Stimulated activated CD8-positive, alpha-beta memory T cell treated with anti-CD3 and anti-CD28 coated beads, Interleukin-15, amount 100 ng/mL, for 1 hour (primary cell): ENCODE measurements at regions not wholly inside any gene's neighbourhood (a gene's known extent, or its start where the extent isn't known, plus 50 kb on each side); places are given as distances from the start of the nearest gene placed in this dataset.

Source experiments
- DNase-seq: peaks from one replicate; pipeline ENCODE4 v3.0.0-alpha.2; 2020; ENCODE audit warnings: low read depth

DNA sequence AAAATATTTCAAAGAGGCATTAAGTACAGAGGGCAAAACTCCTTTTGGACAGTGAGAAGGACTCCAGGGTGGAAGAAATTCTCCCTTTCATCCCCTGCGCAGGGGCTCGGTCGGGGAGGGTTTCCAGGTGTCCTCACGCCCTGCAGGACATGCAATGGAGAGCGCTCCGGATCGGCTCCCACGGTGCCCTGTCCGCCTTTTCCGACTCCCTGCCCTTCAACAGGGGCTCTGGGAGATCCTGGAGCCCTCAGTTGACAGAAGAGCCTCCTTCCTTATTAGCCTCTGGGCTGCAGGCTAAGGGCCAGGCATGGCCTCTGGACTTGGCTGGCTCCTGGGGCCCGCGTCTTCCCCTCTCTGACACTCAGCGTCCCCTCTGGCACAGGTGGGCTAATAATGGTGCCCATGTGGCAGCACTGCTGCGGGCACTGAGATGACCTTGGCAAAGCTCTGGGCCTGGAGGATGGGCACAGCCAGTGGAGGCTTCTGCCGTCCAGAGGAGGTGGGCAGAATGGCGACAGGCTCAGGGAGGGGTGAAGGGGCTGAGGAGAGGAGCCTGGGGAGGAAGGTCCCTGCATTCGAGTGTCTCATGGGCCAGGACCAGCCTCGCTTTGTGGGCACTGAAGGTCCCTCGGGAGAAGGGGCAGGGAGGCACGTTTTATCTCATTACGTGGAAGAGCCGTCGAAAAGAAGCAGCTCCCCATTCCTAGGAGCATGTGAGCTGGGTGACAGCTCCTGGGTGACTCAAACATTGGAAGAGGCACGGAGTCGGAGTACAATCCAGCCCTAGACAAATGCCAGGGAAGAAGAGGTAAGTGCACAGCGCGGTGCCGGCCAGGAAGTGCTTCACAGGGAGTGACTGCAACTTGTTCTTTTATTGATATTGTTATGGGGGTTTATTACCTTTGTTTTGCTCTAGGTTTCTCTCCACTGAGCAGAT, 161.7 kb downstream of the IRF8 start:
- no peak for DNase-seq

- no peak for DNase-seq
These were observed 162.3 kb downstream of the IRF8 start for GRCh38 chr16:86061318-86061695.

DNA sequence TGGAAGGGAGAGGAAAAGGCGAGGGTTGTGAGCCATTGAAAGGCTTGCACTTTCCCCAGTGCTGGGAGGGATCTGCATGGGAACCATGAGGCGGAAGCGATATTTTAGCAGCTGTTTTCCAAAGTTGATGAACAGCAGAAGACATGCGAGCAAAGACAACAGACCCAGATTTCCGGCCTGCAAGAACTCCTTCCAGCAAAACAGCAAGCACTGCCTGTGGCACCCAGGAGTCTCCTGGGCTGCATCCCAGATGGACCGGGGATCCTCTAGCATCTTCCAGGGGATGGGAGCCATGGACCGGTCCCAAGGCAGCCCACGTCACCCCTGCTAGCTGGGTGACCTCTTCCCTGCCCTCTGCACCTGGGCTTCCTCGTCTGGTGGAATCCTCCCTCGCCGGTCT, 162.8 kb downstream of the IRF8 start:
- no peak for DNase-seq

GRCh38 chr16:86062271-86062965, 163.5 kb downstream of the IRF8 start:
- DNase-seq = no peak

- no peak for DNase-seq
These were observed 164.9 kb downstream of the IRF8 start for GRCh38 chr16:86063760-86064405.

GRCh38 chr16:86064431-86065250, 165.7 kb downstream of the IRF8 start:
- no peak for DNase-seq

DNA sequence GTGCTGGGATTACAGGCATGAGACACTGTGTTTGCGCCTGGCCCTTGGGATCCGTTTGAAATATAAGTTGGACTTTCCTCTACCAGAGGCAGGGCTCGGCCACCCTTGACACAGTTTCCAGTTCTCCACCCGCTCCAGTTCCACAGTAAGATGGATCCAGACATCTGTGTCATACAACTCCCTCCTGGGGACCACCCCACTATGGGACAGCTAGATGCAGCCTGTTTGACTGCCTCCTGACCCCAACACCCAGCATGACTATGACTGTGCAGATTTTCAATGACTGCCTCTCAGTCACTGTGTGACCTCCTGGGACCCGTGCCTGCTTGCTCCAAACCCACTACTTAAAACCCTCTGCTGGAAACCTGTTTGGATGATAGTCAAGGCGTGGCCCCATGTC, 166.7 kb downstream of the IRF8 start:
- no peak for DNase-seq

- no peak for DNase-seq
These were observed 167.8 kb downstream of the IRF8 start for GRCh38 chr16:86066811-86067210.

- DNase-seq = no peak
These were observed 168.6 kb downstream of the IRF8 start for GRCh38 chr16:86067516-86067915.

GRCh38 chr16:86067936-86068335, 169.0 kb downstream of the IRF8 start:
- no peak for DNase-seq

DNA sequence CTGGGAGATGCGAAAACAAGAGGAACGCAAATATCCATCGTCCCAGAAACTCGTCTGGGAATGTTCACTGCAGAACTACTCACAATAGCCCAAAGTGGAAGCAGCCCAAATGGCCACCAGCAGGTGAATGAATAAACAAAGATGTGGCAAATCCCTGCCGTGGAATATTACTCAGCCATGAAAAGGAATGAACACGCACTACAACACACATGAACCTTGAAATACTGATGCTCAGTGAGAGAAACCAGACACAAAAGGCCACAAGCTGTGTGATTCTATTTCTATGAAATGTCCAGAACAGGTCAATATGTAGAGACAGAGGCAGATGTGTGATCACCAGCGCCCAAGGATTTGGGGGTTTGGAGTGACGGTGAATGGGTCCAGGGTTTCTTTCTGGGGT, 169.8 kb downstream of the IRF8 start:
- DNase-seq = no peak

DNA sequence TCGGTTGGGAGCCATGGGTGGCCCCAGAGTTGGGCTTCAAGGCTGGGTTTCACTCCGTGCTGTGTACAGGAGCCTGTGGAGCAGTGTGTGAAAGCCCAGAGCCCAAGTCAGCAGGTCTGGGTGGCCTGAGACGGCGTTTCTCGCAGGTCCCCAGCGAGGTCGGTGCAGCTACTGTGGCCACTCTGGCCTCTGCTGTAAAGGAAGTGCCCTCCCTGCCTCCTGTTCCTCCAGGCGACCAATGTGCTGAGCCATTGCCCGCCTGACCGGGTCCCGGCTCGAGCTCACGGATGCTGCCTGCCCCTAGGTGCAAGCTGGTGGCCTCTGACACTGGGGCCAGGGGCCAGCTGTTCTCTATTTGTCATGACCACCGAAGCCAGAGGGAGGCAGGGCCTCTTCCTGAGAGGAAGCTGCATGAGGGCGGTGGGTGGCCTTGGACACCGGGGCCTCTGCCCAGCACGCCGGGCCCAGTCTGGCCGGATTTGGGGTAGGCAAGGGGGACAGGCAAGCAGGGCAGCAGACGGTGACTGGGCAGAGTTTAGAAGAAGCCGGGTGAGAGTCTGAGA, 170.9 kb downstream of the IRF8 start:
- no peak for DNase-seq

- DNase-seq = no peak
These were observed 171.5 kb downstream of the IRF8 start for GRCh38 chr16:86070484-86070883.

- DNase-seq = no peak
These were observed 172.0 kb downstream of the IRF8 start for GRCh38 chr16:86070971-86071370.

DNA sequence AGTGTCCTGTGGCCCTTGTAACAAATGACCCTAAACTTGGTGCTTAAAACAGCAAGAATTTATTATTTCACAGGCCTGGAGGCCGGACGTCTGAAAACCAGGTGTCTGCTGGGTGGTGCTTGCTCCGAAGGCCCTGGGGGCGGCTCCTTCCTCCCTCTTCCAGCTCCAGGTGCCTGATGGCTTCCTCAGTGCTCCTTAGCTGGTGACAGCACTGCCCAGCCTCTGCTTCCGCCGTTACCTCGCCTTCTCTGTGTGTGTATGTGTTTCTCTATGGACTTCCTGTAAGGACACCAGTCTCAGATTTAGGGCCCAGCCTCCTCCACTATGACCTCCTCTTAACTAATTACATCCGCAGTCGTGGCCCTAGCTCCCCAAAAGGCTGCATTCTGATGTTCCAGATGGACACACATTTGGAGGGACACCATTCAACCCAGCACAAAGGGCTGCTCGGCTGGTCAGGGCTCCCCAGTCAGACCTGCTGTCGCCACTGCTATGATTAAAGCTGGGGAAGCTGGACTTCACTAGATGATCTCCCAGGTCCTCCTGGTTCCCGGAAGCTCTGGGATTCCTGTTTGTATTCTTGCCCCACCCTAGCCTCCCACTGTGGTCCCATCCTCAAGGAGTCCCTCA, 172.8 kb downstream of the IRF8 start:
- DNase-seq = no peak

GRCh38 chr16:86072328-86073102, 173.6 kb downstream of the IRF8 start:
- DNase-seq = no peak

- no peak for DNase-seq
These were observed 174.2 kb downstream of the IRF8 start for GRCh38 chr16:86073103-86073625.

- DNase-seq = no peak
These were observed 175.0 kb downstream of the IRF8 start for GRCh38 chr16:86073763-86074493.
